Stimulated activated CD4-positive, alpha-beta T cell treated with anti-CD3 and anti-CD28 coated beads, Interleukin-2, amount 100 ng/mL, for 24 hours (primary cell): ENCODE measurements at regions not wholly inside any gene's neighbourhood (a gene's known extent, or its start where the extent isn't known, plus 50 kb on each side); places are given as distances from the start of the nearest gene placed in this dataset.
"Not testable (repeated sequence)": the region's sequence is repeated elsewhere in the genome, so short reads cannot be mapped to it uniquely, and the experiment has no call there.

Experiments used
- DNase-seq, 2 donors: peaks; one replicate each; pipeline ENCODE4 v3.0.0-alpha.2; 2020

DNA sequence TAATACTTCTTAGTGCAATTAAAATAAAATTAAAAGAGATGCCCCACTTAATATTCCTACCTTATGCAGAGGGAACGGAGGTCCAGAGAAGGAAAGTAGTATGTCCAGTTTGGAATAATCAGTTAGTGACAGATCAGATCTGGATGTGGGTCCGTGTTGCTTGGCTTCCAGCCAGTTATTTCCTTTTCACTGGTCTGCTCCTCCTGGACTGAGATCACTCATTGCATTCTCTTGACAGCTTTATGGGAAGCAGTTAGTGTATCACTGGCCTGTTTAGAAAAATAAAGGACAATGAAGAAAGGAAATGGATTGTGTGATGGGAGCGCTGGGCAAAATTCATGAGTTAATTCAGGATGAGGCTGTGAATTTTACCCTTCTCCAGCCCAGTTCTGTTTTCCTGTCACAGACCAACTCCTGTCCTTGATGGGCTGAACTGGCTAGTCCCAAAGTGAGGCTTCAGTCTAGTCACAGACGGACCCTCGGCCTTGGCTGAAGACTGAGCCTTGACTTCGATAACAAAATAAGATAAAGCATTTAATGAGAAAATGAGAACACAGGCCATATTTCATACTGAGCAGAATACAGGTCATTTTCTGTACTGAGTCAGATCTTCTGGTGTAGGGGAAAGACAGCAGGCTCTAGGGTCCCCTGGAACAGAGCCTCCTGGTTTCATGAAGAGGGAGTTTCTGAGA lies 85.2 kb upstream of the TRABD2B start:
- DNase-seq = no peak

DNA sequence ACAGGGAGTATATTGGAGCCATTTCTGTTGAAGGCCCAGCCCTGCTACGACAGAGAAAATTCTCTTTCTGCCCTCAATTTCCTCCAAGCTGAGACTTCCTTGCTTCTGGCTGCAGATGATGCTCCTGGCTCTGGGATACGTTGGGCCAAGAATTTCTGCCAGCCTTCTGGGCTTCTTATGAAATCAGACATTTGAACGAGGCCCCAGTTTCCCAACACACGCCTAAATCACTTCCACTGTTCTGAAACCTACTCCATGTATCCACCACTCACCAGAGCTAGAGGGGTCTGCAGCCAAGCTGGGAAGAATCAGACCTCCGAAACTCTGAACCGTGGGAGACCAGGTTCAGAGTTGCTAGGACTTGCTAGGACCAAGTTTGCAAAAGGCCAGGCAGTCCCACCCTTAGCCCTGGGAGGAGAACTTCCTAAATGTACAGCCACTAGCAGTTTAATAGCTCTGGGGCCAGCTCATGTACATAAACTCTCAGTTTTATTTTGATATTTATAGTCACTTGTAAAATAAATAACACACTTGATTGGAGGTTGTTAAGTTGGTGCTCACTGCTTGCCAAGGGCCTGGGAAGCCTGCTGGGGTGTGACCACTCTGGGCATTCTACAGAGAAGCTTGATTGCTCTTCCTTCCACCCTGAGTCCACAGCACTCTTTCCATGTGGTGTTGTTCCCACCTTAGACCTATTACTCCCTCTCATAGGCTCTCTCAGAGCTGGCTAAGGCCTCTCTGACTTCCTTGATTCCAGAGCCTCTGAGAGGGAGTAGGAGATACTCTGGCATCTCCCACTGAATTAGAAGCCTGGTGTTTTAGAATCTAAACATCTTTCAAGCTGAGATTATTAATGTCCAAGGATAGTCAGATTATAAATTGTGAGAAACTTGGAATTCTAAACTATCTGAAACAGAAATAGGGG lies 83.4 kb upstream of the TRABD2B start:
- DNase-seq = no peak

DNA sequence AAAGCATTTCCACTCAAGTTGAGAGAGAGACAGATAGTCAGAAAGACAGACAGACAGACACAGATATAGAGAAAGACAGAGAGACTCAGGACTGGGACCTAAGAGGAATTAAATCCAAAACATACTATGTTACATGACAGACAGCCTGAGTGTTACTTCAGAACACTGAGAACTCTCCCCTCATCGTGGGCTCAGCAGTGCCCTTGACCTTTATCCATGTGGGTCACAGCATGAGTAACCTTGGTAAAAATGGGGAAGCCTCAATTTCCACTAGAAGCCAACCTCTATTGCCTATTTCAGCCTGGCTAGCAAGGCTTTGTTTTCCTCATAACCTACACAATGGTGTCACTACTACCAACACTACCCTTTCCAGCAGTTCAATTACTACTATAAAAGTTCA lies 81.9 kb upstream of the TRABD2B start:
- DNase-seq = no peak

GRCh38 chr1:48077795-48078222 lies 80.6 kb upstream of the TRABD2B start:
- no peak for DNase-seq

DNA sequence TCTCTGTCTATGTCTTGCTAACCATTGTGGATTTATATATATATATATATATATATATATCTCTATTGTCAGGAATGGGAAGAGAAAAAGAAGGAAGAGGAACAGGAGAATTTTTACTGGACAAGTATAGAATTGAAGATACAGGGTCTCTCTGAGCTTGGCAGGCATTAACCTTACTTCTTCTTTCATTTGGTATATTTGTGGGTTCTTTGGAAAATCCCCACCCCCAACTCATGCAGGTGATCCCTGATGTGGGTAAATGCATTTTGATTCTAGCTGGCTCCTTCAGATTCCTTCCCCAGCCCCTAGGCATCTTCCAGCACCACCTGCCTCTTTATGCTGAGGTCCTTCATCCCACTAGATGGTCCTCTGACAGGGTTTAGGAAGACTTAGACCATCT lies 78.8 kb upstream of the TRABD2B start:
- DNase-seq = no peak

GRCh38 chr1:48073798-48074530 lies 76.8 kb upstream of the TRABD2B start:
- DNase-seq = no peak

- no peak for DNase-seq
These were observed 74.3 kb upstream of the TRABD2B start for GRCh38 chr1:48071513-48071912.

DNA sequence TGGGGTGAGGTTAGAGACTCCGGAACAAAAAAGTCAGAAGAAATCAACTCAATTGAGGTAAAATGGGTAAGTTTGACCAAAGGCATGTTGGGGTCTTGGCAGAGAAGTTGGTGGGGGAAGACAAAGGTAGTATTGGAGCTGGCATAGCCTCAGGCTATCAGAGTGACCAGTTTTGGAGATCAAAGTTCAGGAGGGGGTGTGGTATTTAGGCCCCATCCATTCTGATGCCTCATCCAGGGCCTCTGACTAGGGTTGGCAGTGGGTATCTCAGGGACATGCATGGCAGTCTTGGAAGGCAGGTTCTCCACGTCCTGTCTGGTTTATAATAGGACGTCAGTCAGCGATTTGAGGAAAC lies 73.2 kb upstream of the TRABD2B start:
- DNase-seq = no peak

- DNase-seq = no peak
These were observed 72.6 kb upstream of the TRABD2B start for GRCh38 chr1:48069662-48070395.

GRCh38 chr1:48068206-48068605 lies 71.0 kb upstream of the TRABD2B start:
- DNase-seq = no peak

DNA sequence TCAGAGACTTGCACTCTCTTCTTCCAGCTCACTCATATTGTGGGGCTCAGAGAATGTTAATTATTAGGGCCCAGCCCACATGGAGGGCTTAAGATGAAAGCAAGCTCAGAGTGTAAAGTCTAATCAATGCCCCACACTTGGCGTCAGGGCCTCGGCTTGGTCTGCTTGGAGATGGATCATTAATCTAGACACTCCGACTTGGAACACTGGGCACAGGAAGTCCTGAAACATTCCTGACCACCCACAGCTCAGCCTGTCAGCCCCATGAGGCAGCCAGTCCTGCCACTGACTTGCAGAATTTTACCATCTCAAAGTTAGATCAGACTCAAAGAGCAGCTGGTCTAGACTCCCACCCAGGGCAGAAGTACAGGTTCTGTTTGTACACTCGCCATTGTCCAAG lies 69.8 kb upstream of the TRABD2B start:
- DNase-seq = no peak

- DNase-seq = not testable (repeated sequence)
These were observed 67.5 kb upstream of the TRABD2B start for GRCh38 chr1:48064693-48065092.

GRCh38 chr1:48062353-48062752 lies 65.2 kb upstream of the TRABD2B start:
- DNase-seq = no peak

DNA sequence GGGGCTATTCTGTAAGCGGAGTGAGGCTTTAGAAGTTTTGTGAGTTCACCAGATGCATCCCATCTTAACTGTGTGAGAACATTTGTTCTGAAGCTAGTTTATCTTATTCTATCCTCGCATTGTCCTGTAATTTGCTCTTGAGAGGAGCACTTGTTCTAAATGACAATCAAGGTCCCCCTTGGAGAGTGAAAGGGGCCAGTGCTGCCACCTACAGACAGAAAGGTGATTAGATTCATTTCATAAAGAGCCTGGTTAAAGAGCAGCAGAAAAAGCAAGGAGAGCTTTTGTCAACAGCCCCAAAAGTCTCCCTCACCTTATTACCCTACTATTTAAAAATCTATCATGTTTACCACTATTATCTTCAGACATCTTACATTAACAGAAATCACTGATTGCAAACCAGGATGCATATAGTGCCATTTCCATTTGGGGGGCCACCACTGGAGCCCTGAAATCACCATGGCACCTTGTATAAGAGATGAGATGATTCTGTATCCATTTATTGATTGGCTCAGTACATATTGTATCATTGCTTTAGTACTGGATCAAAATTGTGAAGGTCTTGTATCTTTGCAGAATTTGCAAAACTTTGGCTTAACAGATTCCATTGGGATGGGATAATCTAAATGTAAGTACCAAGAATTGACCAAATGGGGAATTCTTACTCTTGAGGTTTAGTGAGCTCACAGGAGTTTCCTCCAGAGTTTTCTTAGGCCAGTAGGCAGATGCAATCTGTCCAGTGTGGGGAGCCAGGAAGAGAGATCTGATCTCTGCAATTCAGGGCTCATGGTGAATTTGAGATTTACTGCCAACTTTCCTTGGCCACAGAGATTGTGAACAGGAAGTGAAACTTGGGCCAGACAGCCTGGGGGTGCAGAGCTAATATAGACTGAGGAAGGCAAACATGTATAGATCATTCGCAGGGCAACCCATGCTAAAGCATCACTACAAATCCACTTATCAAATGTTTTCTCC lies 64.3 kb upstream of the TRABD2B start:
- peak in 1 of 2 donors; percentile 27 for DNase-seq

- no peak for DNase-seq
These were observed 62.1 kb upstream of the TRABD2B start for GRCh38 chr1:48059289-48059688.

- no peak for DNase-seq
These were observed 61.2 kb upstream of the TRABD2B start for GRCh38 chr1:48058135-48059025.

GRCh38 chr1:48057249-48057648 lies 60.1 kb upstream of the TRABD2B start:
- DNase-seq = no peak

- no peak for DNase-seq
These were observed 58.9 kb upstream of the TRABD2B start for GRCh38 chr1:48055876-48056764.

DNA sequence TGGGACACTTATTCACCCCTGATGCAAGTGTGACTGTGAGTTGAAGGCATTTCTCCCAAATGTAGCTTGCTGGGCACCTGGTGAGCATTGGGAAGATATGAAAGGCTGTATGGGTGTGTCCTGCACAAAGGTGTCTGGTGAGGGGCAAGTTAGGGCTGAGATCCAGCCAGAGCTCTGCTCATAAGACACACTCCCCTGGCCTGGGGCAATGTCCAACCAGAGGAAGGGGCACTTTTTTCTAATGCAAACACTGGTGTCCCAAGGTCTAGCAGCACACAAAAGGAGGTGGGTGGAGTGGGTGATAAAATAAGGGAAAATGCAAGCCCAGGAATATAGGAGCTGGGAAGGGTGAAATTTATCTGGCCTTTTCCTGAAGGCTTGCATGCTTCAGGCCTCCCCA lies 57.0 kb upstream of the TRABD2B start:
- DNase-seq = no peak

DNA sequence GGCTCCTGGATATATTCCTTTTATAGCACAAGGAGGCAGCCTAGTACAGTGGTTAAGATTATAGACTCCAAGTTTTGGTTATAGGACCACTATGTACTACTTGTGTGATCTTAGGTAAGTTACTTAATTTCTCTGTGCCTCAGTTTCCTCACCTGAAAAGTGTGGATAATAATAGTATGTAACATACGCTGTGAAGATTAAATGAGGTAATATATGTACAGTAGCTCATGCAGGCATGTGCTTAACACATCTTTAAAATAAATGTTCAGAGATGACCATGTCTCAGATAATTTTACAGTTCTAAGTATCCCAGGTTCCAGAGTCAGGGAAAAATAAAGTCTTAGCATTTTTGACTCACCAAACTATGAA lies 55.7 kb upstream of the TRABD2B start:
- DNase-seq = no peak
